Esophagus muscularis mucosa (tissue), 4 donors: ENCODE measurements at regions not wholly inside any gene's neighbourhood (a gene's known extent, or its start where the extent isn't known, plus 50 kb on each side); places are given as distances from the start of the nearest gene placed in this dataset.

ENCODE experiments used
- DNase-seq: peaks from one replicate; pipeline ENCODE4 v3.0.0-alpha.2; 2017; ENCODE audit errors: extremely low spot score
- H3K27ac ChIP-seq, 4 donors: fragments of 200-600 bp; sonication (generic); replicated peaks in 1 of 4; 1 replicate in 3 of 4; 2 replicates in 1 of 4; pipeline ENCODE4 v1.5.1; 2016 to 2019; ENCODE audit warnings: mild to moderate bottlenecking in 1 of 4
- H3K27me3 ChIP-seq, 4 donors: fragments of 200-600 bp; sonication (generic); one replicate each; pipeline versions ENCODE4 v1.5.1 to v1.6.0; 2016 to 2019
- H3K36me3 ChIP-seq, 4 donors: fragments of 200-600 bp; sonication (generic); one replicate each; pipeline ENCODE4 v1.5.1; 2016 to 2019
- H3K4me1 ChIP-seq, 4 donors: fragments of 200-600 bp; sonication (generic); one replicate each; pipeline ENCODE4 v1.5.1; 2016 to 2019
- H3K4me3 ChIP-seq, 4 donors: fragments of 200-600 bp; sonication (generic); 1 replicate in 2 of 4; 2 replicates in 2 of 4; pipeline ENCODE4 v1.5.1; 2016 to 2019; ENCODE audit warnings: mild to moderate bottlenecking in 4 of 4, moderate library complexity in 1 of 4
- H3K9me3 ChIP-seq, 4 donors: fragments of 200-600 bp; sonication (generic); 1 replicate in 3 of 4; 2 replicates in 1 of 4; pipeline ENCODE4 v1.5.1; 2016 to 2019
- CTCF ChIP-seq, 3 experiments: fragments of 200-600 bp in 2 of 3; fragments of 450-650 bp in 1 of 3; sonication (generic) in 2 of 3; IDR thresholded peaks; one replicate each; pipeline ENCODE4 v1.5.1; 2017 to 2019; ENCODE audit warnings: antibody characterized with exemption in 3 of 3, mild to moderate bottlenecking in 2 of 3, moderate library complexity in 1 of 3
- EP300 ChIP-seq: sonication (generic); formaldehyde crosslinking; IDR thresholded peaks from one replicate; pipeline ENCODE4 v1.6.1; 2017; ENCODE audit warnings: antibody characterized with exemption
- POLR2A ChIP-seq: fragments of 450-650 bp; IDR thresholded peaks from one replicate; pipeline ENCODE4 v1.6.1; 2017; ENCODE audit warnings: antibody characterized with exemption, moderate library complexity, mild to moderate bottlenecking, low read depth
- POLR2AphosphoS5 ChIP-seq, 2 donors: sonication (generic); formaldehyde crosslinking; IDR thresholded peaks; one replicate each; pipeline ENCODE4 v1.6.1; 2017; ENCODE audit warnings: antibody characterized with exemption in 2 of 2
- WGBS: methylation state at CpG from one replicate; pipeline ENCODE4 v1.1.5; 2018; 5-methylcytosine and 5-hydroxymethylcytosine counted together
- intact Hi-C: fragments of 100-400 bp; cut with DNase I; formaldehyde crosslinking; loops from one replicate; pipeline ENCODE4 v1.15.1; 2023

- DNase-seq: peak; percentile 62
- H3K27ac ChIP-seq: no peak overlapping the region
- peaks cover 0 to 7% (median 6%) of the 10 kb centered on the region in 4 donors for H3K9me3 ChIP-seq
- no peak overlapping the region for H3K4me3 ChIP-seq
- H3K4me1 ChIP-seq: no peaks in the 10 kb centered on the region
- TF ChIP-seq EP300: no peak
- no peak for TF ChIP-seq POLR2AphosphoS5 (IDR thresholded peaks at IDR 0.05)
- no peak for TF ChIP-seq CTCF (IDR thresholded peaks at IDR 0.05)
- TF ChIP-seq POLR2A: no peak
- intact Hi-C loops: no loop called here
- H3K27me3 ChIP-seq: no peaks in the 10 kb centered on the region
- H3K36me3 ChIP-seq: no peaks in the 10 kb centered on the region
- 73% methylated on average over 3 of the region's 3 CpGs for WGBS
These were observed 156.6 kb downstream of the RPAP3 start for GRCh38 chr12:47549258-47549657.

GRCh38 chr12:47548401-47548800 is 157.4 kb downstream of the RPAP3 start:
- Histone ChIP-seq H3K27ac (no peak overlapping the region), H3K4me1 (no peaks in the 10 kb centered on the region), H3K4me3 (no peak overlapping the region), H3K9me3 (peaks cover 0 to 7% (median 5%) of the 10 kb centered on the region in 4 donors), H3K36me3 (no peaks in the 10 kb centered on the region), H3K27me3 (no peaks in the 10 kb centered on the region)
- no peak for DNase-seq
- no peak for TF ChIP-seq POLR2A
- no peak for TF ChIP-seq POLR2AphosphoS5 (IDR thresholded peaks at IDR 0.05)
- no peak for TF ChIP-seq EP300
- TF ChIP-seq CTCF (IDR thresholded peaks at IDR 0.05): no peak
- intact Hi-C loops: no loop called here

GRCh38 chr12:47547077-47547476 is 158.8 kb downstream of the RPAP3 start:
- peak; percentile 47 for DNase-seq
- H3K27me3 ChIP-seq: no peaks in the 10 kb centered on the region
- intact Hi-C loops: no loop called here
- H3K36me3 ChIP-seq: no peaks in the 10 kb centered on the region
- H3K4me1 ChIP-seq: no peaks in the 10 kb centered on the region
- no peak overlapping the region for H3K4me3 ChIP-seq
- no peaks in the 10 kb centered on the region for H3K9me3 ChIP-seq
- WGBS: 92% methylated on average over 6 of the region's 6 CpGs
- no peak for TF ChIP-seq POLR2AphosphoS5 (IDR thresholded peaks at IDR 0.05)
- no peak for TF ChIP-seq CTCF (IDR thresholded peaks at IDR 0.05)
- no peak for TF ChIP-seq EP300
- no peak for TF ChIP-seq POLR2A
- H3K27ac ChIP-seq: no peak overlapping the region

GRCh38 chr12:47545938-47546609 is 159.8 kb downstream of the RPAP3 start:
- Histone ChIP-seq H3K27ac (no peak overlapping the region), H3K9me3 (no peaks in the 10 kb centered on the region), H3K4me1 (no peaks in the 10 kb centered on the region), H3K4me3 (no peak overlapping the region), H3K36me3 (no peaks in the 10 kb centered on the region), H3K27me3 (no peaks in the 10 kb centered on the region)
- 84% methylated on average over 6 of the region's 6 CpGs for WGBS
- intact Hi-C loops: no loop called here
- no peak for DNase-seq
- TF ChIP-seq CTCF (IDR thresholded peaks at IDR 0.05) (no peak), POLR2A (no peak), POLR2AphosphoS5 (IDR thresholded peaks at IDR 0.05) (no peak), EP300 (no peak)

GRCh38 chr12:47534695-47535094 is 171.1 kb downstream of the RPAP3 start:
- 13% methylated on average over 2 of the region's 2 CpGs for WGBS

More at GRCh38 chr12:47534695-47535094, 171.1 kb downstream of the RPAP3 start:
- no peaks in the 10 kb centered on the region for H3K36me3 ChIP-seq
- no peaks in the 10 kb centered on the region for H3K27me3 ChIP-seq
- DNase-seq: no peak
- H3K4me1 ChIP-seq: no peaks in the 10 kb centered on the region
- TF ChIP-seq CTCF (IDR thresholded peaks at IDR 0.05) (no peak), POLR2AphosphoS5 (IDR thresholded peaks at IDR 0.05) (no peak), POLR2A (no peak), EP300 (no peak)
- intact Hi-C loops: no loop called here
- H3K27ac ChIP-seq: no peak overlapping the region
- no peak overlapping the region for H3K4me3 ChIP-seq
- H3K9me3 ChIP-seq: peaks cover 0 to 20% (median 12%) of the 10 kb centered on the region in 4 donors
